AML-193 (cell line): ENCODE measurements at regions not wholly inside any gene's neighbourhood (a gene's known extent, or its start where the extent isn't known, plus 50 kb on each side); places are given as distances from the start of the nearest gene placed in this dataset.
"Not testable (repeated sequence)": the region's sequence is repeated elsewhere in the genome, so short reads cannot be mapped to it uniquely, and the experiment has no call there.

Experiments used
- DNase-seq, 2 experiments: peaks; one replicate each; lab custom pipeline; 2025; lab: John Stamatoyannopoulos, UW

GRCh38 chr2:55811048-55811447 lies 112.5 kb downstream of the EFEMP1 start:
- DNase-seq: no peak

- no peak for DNase-seq
Observed at GRCh38 chr2:55810622-55811020, 113.0 kb downstream of the EFEMP1 start.

GRCh38 chr2:55809875-55810621 lies 113.5 kb downstream of the EFEMP1 start:
- DNase-seq: no peak

DNA sequence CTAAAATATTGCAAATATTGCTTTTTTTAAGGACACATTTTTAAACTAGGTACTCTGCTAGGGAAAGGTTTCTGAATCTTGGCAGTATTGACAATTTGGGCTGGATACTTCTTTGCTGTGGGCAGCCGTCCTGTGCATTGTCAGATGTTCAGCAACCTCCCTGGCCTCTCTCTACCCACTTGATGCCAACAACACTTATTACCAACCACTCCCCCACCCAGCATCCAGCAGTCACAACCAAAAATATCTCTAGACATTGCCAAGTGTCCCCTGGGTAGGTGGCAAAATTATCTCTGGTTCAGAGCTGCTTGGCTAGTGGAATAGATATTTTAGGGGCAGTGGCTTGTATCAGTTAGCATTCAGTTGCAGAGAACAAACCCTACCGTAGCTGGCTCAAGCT lies 114.3 kb upstream of the PNPT1 start:
- DNase-seq: no peak

DNA sequence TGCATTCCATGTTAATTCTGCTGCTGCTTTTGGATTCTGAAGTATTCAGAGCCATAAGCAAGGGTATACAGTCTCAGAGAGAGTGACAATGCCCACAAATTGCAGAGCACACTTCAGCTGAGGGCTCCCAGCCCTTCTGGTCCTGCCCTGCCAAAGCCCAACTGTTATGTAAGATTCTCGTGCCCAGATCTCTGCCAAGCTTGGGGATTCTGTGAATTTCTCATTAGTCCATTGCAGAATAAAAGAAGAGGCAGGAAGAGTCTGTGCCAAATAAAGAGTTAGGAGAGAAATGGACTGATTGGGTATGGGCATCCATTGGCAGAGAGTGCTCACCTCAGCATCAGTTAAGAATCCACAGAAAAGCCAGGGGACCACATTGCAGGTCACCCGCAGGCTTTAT lies 112.0 kb upstream of the PNPT1 start:
- DNase-seq: no peak

GRCh38 chr2:55804535-55804934 lies 110.9 kb upstream of the PNPT1 start:
- no peak for DNase-seq

- no peak for DNase-seq
Observed at GRCh38 chr2:55802067-55802466, 108.4 kb upstream of the PNPT1 start.

DNA sequence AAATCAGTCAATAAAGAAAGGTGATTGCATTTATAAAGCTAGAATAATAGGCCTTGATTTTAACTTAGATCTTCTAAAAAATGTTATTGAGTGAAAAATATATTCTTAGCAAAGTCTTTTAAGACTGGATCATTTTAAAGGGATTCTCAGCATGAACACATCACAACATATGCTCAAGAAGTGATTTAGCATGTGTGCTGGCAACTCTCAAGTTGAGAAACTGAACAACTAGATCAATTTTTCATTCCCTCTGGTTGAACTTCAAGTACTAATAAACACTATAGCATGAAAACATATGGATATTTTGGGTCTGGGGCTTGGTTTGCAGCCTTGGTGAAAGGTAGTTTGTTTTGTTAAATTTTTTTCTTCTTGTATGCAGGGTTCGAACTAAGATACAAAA lies 107.8 kb upstream of the PNPT1 start:
- DNase-seq: no peak

GRCh38 chr2:55799624-55800023 lies 106.0 kb upstream of the PNPT1 start:
- DNase-seq: not testable (repeated sequence)

DNA sequence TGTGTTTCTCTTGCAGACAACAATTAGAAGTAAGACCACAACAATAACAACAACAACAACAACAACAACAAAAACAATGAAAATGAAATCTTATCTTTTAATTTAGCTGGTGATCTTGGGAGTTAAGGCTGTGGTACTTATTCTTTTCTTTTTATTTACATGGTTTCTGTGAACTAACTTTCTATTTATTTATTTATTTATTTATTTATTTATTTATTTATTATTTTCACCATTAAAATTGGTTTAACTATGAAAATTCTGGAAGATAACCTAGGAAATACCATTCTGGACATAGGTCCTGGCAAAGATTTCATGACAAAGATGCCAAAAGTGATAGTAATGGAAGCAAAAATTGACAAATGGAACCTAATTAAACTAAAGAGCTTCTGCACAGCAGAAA lies 102.5 kb upstream of the PNPT1 start:
- no peak for DNase-seq

GRCh38 chr2:55793602-55794001 lies 100.0 kb upstream of the PNPT1 start:
- DNase-seq: not testable (repeated sequence)

DNA sequence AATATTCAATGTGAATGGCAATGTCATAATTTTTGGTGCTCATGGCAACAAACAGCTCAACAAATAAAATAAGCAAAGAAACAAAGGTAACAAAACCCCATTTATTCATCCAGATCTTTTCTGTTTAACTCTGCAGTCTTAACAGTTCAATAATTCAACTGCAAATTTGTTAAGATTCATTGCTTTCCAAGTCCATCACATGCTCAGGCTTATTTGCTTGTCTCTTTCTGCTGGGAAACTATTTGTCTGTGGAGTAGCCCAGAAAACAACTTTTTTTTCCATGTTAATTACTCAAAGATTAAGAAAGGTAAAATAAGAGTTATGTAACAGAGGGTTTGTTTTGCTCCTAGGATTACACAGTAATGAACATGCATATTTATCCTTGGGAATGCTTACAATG lies 92.6 kb upstream of the PNPT1 start:
- no peak for DNase-seq

GRCh38 chr2:55783751-55784150 lies 90.1 kb upstream of the PNPT1 start:
- DNase-seq: not testable (repeated sequence)

DNA sequence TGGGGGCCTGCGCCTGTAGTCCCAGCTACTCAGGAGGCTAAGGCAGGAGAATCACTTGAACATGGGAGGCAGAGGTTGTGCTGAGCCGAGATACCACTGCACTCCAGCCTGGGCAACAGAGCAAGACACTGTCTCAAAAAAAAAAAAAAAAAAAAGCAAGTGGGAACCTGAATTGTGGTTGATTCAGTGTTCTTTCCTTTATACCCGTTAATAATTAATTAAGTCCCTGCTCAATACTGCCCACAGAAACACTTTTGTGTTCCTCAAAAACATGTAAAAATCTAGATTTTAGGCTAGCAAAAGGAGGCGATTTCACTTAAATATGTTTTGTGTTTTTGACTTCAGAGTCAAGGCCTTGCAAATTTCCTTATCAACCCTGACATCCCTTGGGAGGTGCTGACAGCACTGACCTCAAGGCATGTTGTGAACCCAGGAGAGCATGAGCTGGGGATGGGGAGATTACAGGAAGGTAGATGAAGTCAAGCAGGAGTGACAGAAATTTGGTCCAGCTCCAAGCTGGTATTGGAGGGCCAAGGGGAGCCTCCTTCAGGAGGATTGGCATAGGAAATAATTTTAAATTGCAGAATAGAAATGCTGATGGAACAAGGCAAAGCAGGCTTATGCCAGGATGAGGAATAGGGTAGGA lies 89.0 kb upstream of the PNPT1 start:
- DNase-seq: no peak

GRCh38 chr2:55781542-55781941 lies 87.9 kb upstream of the PNPT1 start:
- no peak for DNase-seq

DNA sequence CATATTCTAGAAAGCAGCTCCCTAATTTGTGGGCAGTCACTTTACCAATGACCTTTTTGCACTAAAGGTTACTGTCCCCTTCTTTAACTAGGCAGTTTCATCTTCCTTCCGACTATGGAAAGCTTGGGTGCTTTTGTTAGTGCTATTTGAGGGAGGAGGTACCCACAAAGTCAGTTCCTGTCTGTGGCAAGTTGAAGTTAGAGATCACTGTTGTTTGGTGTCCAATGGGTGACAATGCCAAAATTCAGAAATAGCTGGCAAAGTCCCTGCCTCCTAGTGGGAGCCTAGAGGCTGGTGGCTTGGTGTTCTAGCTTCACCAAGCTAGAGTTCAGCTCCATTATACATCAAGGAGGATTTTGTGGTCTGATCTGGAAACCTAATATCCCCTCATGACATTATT lies 87.1 kb upstream of the PNPT1 start:
- no peak for DNase-seq

DNA sequence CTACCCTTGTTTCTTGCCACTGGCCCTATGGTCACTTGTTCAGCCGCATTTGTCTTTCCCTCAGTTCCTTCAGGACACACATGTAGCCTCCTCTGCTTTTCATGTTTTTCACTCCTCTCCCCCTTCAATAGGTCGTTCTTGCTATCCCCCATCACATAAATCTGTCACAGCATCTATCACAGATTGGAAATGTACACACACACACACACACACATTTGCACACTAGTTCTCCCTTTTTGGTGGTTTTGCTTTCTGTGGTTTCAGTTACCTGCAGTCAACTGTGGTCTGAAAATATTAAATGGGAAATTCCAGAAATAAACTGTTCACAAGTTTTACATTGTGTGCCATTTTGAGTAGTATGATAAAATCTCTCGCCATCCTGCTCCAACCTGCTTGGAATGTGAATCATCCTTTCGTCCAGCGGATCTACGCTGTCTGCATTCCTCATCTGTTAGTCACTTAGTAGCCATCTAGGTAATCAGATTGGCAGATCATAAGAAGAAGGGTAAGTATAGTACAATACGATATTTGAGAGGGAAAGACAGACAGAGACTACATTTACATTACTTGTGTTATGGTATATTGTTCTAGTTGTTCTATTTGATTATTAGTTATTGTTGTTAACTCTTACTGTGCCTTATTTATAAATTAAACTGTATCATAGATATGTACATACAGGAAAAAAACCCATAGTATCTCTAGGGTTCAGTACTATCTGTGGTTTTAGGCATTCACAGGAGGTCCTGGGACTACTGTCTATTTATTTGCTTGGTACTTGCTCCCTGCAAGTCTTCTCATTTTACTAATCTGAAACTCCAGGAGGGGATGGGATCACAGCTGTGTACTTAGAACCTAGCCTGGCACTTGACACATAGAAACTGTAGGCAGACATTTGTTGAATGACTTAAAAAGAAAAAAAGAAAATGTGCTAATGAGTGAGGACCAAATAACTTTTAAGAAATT lies 86.1 kb upstream of the PNPT1 start:
- DNase-seq: no peak

DNA sequence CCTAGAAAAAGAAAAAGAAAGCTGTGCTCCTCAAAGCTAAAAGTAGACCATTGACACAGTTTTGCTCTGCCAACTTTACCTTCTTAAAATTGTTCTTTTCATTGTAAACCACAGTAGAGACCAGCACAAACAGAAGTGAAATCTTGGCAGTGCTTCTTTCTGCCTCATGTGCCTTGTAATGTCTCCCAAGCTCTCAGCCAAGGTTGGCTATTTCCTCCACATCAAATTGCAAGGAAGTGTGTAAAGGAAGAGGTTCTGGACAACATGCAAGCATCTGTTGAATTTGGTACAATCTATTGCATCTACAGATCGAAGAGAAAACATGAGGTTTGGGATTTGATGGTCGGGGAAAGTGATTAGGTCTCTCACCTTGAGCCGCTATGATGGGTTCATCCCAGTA lies 83.3 kb upstream of the PNPT1 start:
- DNase-seq: no peak

DNA sequence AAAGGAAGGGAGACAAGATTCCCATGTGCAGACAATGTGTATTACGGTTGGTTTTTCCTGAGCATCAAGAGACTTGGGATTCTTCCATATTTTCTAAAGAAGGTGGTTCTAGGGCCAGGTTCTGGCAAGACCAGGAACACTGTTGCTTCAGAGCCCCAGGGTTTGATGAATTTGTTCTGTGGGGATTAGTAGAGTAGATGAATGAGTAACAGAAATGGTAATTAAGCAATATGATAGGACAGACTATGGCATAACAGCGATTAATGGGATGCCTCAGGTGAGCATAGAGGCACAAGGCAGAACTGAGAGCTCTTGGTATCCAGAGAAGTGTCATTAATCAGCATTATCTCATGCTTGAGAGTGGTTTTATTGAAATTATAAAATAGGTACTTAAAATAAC lies 82.8 kb upstream of the PNPT1 start:
- DNase-seq: no peak

- no peak for DNase-seq
Observed at GRCh38 chr2:55775828-55776227, 82.2 kb upstream of the PNPT1 start.

DNA sequence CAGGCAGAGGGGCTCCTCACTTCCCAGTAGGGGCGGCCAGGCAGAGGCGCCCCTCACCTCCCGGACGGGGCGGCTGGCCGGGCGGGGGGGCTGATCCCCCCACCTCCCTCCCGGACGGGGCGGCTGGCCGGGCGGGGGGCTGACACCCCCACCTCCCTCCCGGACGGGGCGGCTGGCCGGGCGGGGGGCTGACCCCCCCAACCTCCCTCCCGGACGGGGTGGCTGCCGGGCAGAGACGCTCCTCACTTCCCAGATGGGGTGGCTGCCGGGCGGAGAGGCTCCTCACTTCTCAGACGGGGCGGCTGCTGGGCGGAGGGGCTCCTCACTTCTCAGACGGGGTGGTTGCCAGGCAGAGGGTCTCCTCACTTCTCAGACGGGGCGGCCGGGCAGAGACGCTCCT lies 80.0 kb upstream of the PNPT1 start:
- DNase-seq: not testable (repeated sequence)

DNA sequence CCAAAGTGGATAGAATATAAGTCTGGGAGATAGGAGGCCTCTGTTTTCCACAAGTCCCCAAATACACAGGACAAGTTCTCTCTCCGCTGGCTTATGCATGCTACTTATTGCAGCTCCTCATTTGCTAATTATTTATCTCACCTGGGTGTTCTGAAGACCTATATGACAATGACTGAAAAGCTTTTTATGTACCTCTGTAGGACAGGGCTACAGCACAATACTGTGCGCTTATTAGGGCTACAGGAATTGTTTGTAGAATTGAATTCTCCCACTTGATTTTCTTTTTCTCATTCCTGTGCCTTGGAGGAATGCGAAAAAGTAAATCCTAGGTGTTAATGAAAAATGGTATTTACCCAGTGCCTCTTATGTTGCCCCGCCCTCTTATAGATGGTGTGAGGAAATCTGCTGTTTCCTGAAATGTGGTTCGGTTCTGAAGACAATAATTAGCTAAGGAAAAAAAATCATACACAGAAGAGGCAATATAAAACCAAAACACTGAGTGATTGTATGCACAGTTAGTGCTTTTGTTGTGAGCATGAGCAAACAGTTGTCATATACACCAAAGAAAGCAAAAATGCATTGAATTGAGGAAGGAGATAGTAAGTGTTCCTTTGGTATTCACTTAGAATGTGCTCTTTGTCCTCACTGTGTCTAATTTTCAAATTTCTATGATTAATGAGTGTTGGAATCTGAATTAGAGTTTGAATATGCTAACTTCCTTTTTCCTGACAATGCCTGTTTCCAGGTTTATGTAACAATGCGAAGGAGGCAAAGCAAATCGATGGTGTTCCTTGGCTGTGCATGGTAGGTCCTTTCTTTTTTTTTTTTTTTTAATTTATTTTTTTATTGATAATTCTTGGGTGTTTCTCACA lies 78.7 kb upstream of the PNPT1 start:
- DNase-seq: no peak
